Left hindlimb (tissue), 1 donor: ENCODE measurements at regions not wholly inside any gene's neighbourhood (a gene's known extent, or its start where the extent isn't known, plus 50 kb on each side); places are given as distances from the start of the nearest gene placed in this dataset.

Experiments
- DNase-seq: peaks from one replicate; pipeline ENCODE4 v3.0.0-alpha.2; 2018

DNA sequence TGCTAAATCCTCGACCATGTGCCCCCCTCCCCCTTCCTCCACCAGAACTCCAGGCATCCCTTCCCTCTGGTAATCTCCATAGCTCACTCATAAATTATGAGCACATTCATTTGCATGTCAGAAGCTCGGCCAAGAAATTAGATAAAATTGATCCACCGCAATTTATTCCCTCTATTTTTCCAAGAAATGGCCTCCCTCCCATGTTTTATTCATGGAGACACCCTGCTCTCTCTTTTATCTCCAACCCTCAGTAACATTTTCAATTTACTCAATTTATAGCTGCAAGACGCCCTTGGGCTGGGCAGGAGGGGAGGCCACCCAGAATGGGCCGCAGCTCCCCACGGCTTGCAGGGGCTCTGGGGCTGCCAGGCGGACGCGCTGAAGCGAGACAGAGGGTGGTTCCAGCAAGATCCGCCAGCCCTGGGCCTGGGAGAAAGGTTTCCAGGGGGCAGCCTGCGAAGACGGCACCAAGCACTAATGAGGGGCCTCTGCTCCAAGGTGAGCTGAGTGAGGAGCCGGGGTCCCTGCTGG is 54.7 kb upstream of the ZNF423 start:
- no peak for DNase-seq

- DNase-seq, result no peak
These were observed 55.5 kb upstream of the ZNF423 start for GRCh38 chr16:49911430-49911829.

DNA sequence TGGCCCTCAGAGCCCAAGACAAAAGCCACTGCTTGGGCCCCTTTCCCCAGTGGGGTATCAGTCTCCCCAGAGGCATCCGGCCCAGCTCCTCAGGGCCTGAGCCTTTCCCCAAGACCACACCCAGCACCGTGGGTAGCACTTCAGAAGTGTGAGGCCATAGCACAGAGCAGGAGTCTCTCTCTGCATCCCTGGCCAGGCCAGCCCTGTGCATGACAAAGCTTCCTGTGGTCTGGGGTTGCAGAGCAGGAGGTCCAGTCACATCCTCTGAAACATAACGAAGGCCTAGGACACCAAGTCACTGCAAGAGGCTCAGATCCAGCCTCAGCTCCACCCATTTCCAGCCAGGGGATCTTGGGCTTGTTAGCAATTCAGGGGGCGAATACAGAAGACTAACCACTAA is 56.8 kb upstream of the ZNF423 start:
- no peak for DNase-seq

- no peak for DNase-seq
These were observed 57.8 kb upstream of the ZNF423 start for GRCh38 chr16:49913720-49914119.

DNA sequence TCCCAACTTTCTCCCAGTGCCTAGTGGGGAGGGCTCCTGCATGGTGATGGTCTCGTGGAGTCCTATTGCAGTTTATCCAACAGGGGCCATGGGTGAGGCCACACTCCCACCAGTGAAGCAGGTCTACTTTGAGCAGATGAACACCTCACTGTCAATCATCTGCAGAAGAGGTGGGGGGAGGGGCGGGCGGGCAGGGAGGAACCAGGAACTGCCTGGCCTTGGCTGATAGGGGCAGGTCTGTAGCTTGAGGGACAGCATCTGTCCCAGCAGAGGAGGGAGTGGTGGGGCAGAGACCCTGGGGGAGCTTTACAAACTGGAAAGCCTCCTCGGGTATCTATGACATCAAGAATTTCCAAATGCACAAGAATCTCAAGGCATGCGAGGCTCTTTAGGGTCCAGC is 58.7 kb upstream of the ZNF423 start:
- no peak for DNase-seq

DNA sequence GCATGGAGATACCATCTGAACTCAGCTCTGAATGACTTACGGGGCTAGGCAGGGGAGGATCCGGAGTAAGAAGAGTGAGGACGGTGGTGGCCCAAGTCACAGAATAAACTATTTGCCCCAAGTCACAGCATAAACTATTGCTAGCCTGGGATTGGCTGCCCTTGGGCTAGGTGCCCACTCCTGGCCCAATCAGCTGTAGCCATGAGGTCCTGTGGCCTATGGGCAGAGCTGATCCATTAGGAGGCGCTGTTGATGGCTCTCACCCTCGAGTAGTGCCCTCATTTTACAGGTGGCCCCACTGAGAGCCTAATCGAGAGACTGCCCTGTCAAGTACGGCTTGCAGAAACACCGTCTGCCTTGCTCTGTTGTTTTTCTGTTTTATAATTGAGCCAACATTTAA is 62.3 kb upstream of the ZNF423 start:
- no peak for DNase-seq

- DNase-seq, result no peak
These were observed 63.4 kb upstream of the ZNF423 start for GRCh38 chr16:49919327-49919726.

- no peak for DNase-seq
These were observed 64.5 kb upstream of the ZNF423 start for GRCh38 chr16:49920397-49920796.

DNA sequence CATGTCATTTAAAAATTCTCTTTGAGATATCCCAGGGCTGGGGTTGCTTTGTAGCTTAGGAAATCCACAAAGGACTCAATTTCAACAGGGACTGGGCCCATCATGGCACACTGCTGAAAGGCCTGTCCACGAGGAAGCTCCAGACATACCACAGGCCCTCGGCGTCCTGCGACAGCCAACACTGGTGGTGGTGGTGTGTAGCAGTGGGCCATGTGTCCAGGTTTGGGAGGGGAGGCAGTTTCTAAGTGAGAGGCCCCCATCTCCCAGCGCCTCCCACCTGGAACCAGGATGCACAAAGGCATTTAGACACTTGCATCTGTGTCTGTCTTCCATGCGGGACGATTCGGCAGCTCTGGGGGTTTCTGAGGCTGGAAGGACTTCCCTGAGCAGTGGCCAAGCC is 65.2 kb upstream of the ZNF423 start:
- DNase-seq, result no peak

DNA sequence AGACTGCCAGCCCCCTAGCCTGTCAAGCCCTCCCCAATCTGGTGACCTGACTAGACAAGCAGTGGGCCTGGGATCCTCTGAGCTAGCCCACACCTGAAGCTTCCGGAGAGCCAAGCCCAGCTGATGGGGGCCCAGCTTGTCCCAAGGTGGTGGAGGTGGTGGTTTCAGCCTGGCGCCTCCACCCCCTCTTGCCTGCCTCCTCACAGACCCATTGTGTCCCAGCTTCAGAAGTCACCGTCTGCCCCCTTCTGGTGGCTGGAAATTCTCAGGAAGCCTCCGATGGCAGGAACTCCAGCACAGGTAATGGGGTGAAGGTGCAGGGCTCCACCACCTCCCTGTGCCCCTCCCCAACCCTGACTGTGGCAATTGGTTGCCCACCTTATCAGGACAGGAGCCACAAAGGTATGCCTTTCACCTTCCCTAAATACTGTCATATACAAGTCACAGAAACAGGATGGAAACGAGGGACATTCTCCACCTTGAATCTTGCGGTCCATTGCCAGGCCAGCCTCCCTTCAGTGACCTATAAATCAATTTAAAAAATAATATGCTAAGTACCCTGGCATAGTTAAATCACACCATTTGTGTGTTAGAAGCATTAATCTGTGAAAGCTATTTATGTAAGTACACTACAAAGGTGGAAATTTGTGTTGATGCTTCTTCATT is 66.0 kb upstream of the ZNF423 start:
- DNase-seq, result peak; percentile 72

GRCh38 chr16:49923411-49923810 is 67.5 kb upstream of the ZNF423 start:
- no peak for DNase-seq

DNA sequence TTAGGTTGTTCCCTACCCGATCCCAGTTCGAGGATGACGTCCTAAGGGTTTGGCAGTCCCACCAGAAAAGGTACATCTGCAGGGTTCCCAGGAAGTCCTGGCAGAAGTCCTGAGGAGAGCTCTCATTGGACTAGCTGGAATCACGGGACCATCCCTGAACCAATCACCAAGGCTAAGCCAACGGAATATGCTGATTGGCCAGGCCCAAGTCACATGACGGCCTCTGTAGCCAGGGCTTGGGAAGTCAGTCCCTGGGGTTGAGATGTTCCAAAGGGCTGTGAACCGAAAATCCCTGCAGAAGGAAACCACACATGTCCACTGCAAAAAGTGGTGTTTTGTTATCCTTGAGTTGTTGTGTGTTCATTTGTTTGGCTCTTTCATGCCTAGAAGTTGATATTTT is 68.2 kb upstream of the ZNF423 start:
- DNase-seq, result no peak

- DNase-seq, result no peak
These were observed 71.0 kb upstream of the ZNF423 start for GRCh38 chr16:49926941-49927340.

- DNase-seq, result no peak
These were observed 72.5 kb upstream of the ZNF423 start for GRCh38 chr16:49928176-49929041.

- DNase-seq, result no peak
These were observed 73.7 kb upstream of the ZNF423 start for GRCh38 chr16:49929626-49930025.

- no peak for DNase-seq
These were observed 74.9 kb upstream of the ZNF423 start for GRCh38 chr16:49930841-49931240.

- DNase-seq, result no peak
These were observed 75.4 kb upstream of the ZNF423 start for GRCh38 chr16:49931266-49931665.

GRCh38 chr16:49931916-49932315 is 76.0 kb upstream of the ZNF423 start:
- no peak for DNase-seq

DNA sequence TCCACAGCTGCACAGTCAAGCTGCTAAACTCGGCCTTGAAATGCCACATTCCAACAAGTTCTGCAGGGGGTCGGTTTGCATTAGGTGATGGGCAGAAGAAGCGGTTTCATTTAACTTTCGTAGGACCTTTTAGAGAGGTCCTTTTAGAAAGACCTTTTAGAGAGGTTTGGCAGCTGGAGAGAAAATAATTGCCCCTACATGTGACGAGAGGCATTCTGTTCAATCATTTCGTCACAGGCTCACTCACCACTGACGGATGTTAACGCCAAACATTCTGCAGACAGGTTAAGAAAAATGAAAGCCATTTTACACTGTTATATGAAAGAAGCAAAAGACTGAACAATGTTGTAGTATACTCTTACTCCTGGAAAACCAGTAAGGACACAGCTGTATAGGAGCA is 76.5 kb upstream of the ZNF423 start:
- DNase-seq, result no peak

DNA sequence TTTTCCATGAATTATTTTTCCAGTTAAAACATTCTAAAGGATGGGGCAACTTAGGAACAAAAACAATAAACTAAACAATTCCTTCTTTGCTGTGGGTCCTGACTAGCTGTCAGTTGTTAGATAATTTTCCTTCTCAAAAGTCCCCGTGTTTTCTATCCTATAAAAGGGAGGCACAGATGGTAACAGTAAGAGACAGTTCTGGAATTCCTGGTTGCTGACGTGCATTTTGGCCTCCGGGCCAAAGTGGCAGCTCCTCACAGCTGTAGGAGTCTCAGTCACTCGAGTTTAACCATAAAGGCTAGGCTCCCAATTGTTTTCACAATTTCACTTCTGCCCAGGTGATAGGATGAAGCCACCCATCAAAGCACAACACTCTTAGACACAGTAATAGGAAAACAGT is 77.0 kb upstream of the ZNF423 start:
- peak; percentile 71 for DNase-seq

- DNase-seq, result no peak
These were observed 80.9 kb upstream of the ZNF423 start for GRCh38 chr16:49936791-49937190.

- DNase-seq, result no peak
These were observed 82.0 kb upstream of the ZNF423 start for GRCh38 chr16:49937886-49938285.

GRCh38 chr16:49939495-49939894 is 83.6 kb upstream of the ZNF423 start:
- DNase-seq, result no peak
